Astrocyte (in vitro differentiated cells and primary cell): ENCODE measurements at regions not wholly inside any gene's neighbourhood (a gene's known extent, or its start where the extent isn't known, plus 50 kb on each side); places are given as distances from the start of the nearest gene placed in this dataset.

Source experiments
- DNase-seq: peaks from one replicate; pipeline ENCODE4 v3.0.0-alpha.2; 2010; ENCODE audit warnings: low read depth
- FAIRE-seq: peaks from 2 replicates; lab custom pipeline; 2011; peaks lifted over from hg19 to GRCh38; lab: Jason Lieb, UNC
- H2AFZ ChIP-seq: 2 replicates; pipeline ENCODE4 v1.6.0; 2012; ENCODE audit warnings: low read depth, low read length, inconsistent platforms
- H3K27ac ChIP-seq: 2 replicates; pipeline ENCODE4 v1.5.1; 2011; ENCODE audit warnings: low read depth, low read length, inconsistent platforms
- H3K27me3 ChIP-seq: 2 replicates; pipeline ENCODE4 v1.6.0; 2011; ENCODE audit warnings: low read length, inconsistent platforms; ENCODE audit not compliant: insufficient read depth
- H3K36me3 ChIP-seq: 2 replicates; pipeline ENCODE4 v1.5.1; 2011; ENCODE audit warnings: low read length, inconsistent platforms; ENCODE audit not compliant: insufficient read depth
- H3K4me1 ChIP-seq: 2 replicates; pipeline ENCODE4 v1.5.1; 2011; ENCODE audit warnings: low read length, inconsistent platforms; ENCODE audit not compliant: insufficient read depth
- H3K4me2 ChIP-seq: 2 replicates; pipeline ENCODE4 v1.6.0; 2012; ENCODE audit warnings: low read length, inconsistent platforms
- H3K4me3 ChIP-seq: 2 replicates; pipeline ENCODE4 v1.5.1; 2011; ENCODE audit warnings: low read depth, mild to moderate bottlenecking, low read length, inconsistent platforms; ENCODE audit not compliant: insufficient read depth
- H3K79me2 ChIP-seq: 2 replicates; pipeline ENCODE4 v1.6.0; 2012; ENCODE audit warnings: mild to moderate bottlenecking, low read length, inconsistent platforms; ENCODE audit not compliant: insufficient read depth
- H3K9ac ChIP-seq: 2 replicates; pipeline ENCODE4 v1.6.0; 2012; ENCODE audit warnings: mild to moderate bottlenecking, low read length, inconsistent platforms
- H3K9me3 ChIP-seq: 2 replicates; pipeline ENCODE4 v1.5.1; 2012; ENCODE audit warnings: low read depth, mild to moderate bottlenecking, low read length, inconsistent platforms; ENCODE audit not compliant: insufficient read depth
- H4K20me1 ChIP-seq: 2 replicates; pipeline ENCODE4 v1.6.0; 2012; ENCODE audit warnings: low read length, inconsistent platforms; ENCODE audit not compliant: insufficient read depth
- H3K27ac Mint-ChIP-seq: one replicate; pipeline ENCODE4 v1.8.0; 2021; ENCODE audit warnings: mild to moderate bottlenecking, mixed read lengths; ENCODE audit not compliant: unreplicated experiment
- H3K27me3 Mint-ChIP-seq: one replicate; pipeline ENCODE4 v1.8.0; 2021; ENCODE audit warnings: low read depth, mixed read lengths; ENCODE audit not compliant: unreplicated experiment
- H3K36me3 Mint-ChIP-seq: one replicate; pipeline ENCODE4 v1.8.0; 2021; ENCODE audit warnings: low read depth, mixed read lengths; ENCODE audit not compliant: unreplicated experiment
- H3K4me1 Mint-ChIP-seq: one replicate; pipeline ENCODE4 v1.8.0; 2021; ENCODE audit warnings: low read depth, mixed read lengths; ENCODE audit not compliant: unreplicated experiment
- H3K4me3 Mint-ChIP-seq: one replicate; pipeline ENCODE4 v1.8.0; 2021; ENCODE audit warnings: mild to moderate bottlenecking, moderate library complexity, mixed read lengths; ENCODE audit not compliant: unreplicated experiment
- H3K9me3 Mint-ChIP-seq: one replicate; pipeline ENCODE4 v1.8.0; 2021; ENCODE audit warnings: mild to moderate bottlenecking, mixed read lengths; ENCODE audit not compliant: unreplicated experiment
- EZH2 ChIP-seq: IDR thresholded peaks from 2 replicates; pipeline ENCODE4 v1.6.1; 2012; ENCODE audit warnings: mild to moderate bottlenecking, low read length, inconsistent platforms; ENCODE audit not compliant: insufficient read depth
- TF ChIP-seq, protein P1 (sequence below): IDR thresholded peaks from 2 replicates; pipeline ENCODE4 v1.5.1; 2011; ENCODE audit warnings: low read depth, mild to moderate bottlenecking, inconsistent platforms, low read length, moderate library complexity; ENCODE audit not compliant: insufficient read depth

DNA sequence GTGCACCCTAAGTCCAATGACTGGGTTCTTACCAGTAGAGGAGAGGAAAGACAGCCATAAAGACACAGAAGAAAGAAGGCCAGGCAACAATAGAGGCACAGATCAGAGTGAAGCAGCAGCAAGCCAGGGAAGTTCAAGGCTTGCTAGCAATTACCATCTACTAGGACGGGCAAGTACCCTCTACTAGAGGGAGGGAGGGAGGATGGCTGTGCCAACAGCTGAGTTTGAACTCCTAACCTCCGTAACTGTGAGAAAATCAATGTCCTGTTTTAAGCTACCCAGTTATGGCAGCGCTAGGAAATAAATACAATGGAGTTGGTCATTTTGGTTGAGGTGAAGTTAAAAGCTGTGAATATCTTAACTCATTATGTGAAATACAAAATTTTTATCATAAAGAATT is 991.8 kb upstream of the CTNND2 start:
- TF ChIP-seq, protein P1, sequence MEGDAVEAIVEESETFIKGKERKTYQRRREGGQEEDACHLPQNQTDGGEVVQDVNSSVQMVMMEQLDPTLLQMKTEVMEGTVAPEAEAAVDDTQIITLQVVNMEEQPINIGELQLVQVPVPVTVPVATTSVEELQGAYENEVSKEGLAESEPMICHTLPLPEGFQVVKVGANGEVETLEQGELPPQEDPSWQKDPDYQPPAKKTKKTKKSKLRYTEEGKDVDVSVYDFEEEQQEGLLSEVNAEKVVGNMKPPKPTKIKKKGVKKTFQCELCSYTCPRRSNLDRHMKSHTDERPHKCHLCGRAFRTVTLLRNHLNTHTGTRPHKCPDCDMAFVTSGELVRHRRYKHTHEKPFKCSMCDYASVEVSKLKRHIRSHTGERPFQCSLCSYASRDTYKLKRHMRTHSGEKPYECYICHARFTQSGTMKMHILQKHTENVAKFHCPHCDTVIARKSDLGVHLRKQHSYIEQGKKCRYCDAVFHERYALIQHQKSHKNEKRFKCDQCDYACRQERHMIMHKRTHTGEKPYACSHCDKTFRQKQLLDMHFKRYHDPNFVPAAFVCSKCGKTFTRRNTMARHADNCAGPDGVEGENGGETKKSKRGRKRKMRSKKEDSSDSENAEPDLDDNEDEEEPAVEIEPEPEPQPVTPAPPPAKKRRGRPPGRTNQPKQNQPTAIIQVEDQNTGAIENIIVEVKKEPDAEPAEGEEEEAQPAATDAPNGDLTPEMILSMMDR, result no peak
- no peak for TF ChIP-seq EZH2
- Histone ChIP-seq H3K9me3 (no peaks in the 10 kb centered on the region), H3K79me2 (no peaks in the 10 kb centered on the region), H4K20me1 (no peaks in the 10 kb centered on the region), H3K4me1 (no peaks in the 10 kb centered on the region), H3K9ac (no peak overlapping the region), H3K4me2 (no peak overlapping the region), H3K36me3 (no peaks in the 10 kb centered on the region), H3K4me3 (no peak overlapping the region), H3K27ac (no peak overlapping the region), H3K27me3 (no peaks in the 10 kb centered on the region), H2AFZ (no peak overlapping the region)
- no peaks in the 10 kb centered on the region for H3K27me3 Mint-ChIP-seq
- H3K36me3 Mint-ChIP-seq, result no peaks in the 10 kb centered on the region
- FAIRE-seq, result no peak
- H3K9me3 Mint-ChIP-seq, result no peaks in the 10 kb centered on the region
- no peaks in the 10 kb centered on the region for H3K4me1 Mint-ChIP-seq
- DNase-seq, result no peak
- no peak overlapping the region for H3K27ac Mint-ChIP-seq
- H3K4me3 Mint-ChIP-seq, result no peak overlapping the region

DNA sequence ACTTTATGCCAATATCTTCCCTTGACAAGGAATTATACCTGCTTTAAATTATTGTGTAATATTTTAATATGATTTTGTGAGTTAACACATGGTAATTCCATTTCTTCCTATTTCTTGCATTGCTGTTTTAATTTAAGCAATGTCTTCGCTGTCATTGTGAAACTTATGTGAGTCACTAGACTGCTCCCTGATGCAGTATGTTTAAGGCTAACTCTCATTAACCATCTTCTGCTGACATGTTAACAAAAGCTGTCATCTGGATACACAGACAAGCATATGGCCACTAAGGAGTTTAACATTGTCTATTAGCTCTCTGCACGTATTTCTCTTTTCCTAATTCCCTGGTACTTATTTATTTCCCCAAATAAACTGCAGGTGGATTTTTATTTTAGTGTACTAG is 980.8 kb upstream of the CTNND2 start:
- H4K20me1 ChIP-seq, result no peaks in the 10 kb centered on the region
- no peaks in the 10 kb centered on the region for H3K27me3 ChIP-seq
- H3K79me2 ChIP-seq, result no peaks in the 10 kb centered on the region
- no peaks in the 10 kb centered on the region for H3K4me1 ChIP-seq
- H3K9ac ChIP-seq, result no peak overlapping the region
- H3K36me3 ChIP-seq, result no peaks in the 10 kb centered on the region
- Mint-ChIP-seq H3K27ac (no peak overlapping the region), H3K4me1 (peaks cover 4% of the 10 kb centered on the region), H3K4me3 (no peak overlapping the region), H3K36me3 (no peaks in the 10 kb centered on the region), H3K27me3 (no peaks in the 10 kb centered on the region), H3K9me3 (no peaks in the 10 kb centered on the region)
- no peak for FAIRE-seq
- DNase-seq, result no peak
- TF ChIP-seq EZH2, result no peak
- TF ChIP-seq, protein P1, result no peak
- H3K4me2 ChIP-seq, result no peak overlapping the region
- H3K27ac ChIP-seq, result no peak overlapping the region
- H2AFZ ChIP-seq, result no peak overlapping the region
- no peak overlapping the region for H3K4me3 ChIP-seq
- H3K9me3 ChIP-seq, result no peaks in the 10 kb centered on the region

DNA sequence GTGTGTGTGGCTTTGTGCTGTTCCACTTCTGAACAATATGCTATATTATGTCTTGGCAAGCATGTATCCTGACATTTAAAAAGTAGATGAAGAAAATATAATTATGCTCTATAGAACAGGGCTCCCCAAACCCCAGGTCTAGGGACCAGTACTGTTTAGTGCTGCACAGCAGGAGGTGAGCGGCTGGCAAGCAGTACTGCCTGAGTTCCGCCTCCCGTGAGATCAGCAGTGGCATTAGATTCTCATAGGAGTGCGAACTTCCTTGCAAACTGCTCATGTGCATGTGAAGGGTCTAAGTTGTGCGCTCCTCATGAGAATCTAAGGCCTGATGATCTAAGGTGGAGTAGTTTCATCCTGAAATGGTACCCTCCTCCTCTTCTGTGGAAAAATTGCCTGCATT is 979.1 kb upstream of the CTNND2 start:
- Histone ChIP-seq H2AFZ (no peak overlapping the region), H3K4me3 (no peak overlapping the region), H4K20me1 (no peaks in the 10 kb centered on the region), H3K4me2 (no peak overlapping the region), H3K4me1 (no peaks in the 10 kb centered on the region), H3K27ac (no peak overlapping the region), H3K79me2 (no peaks in the 10 kb centered on the region), H3K9me3 (no peaks in the 10 kb centered on the region), H3K27me3 (no peaks in the 10 kb centered on the region), H3K36me3 (no peaks in the 10 kb centered on the region), H3K9ac (no peak overlapping the region)
- Mint-ChIP-seq H3K27ac (no peak overlapping the region), H3K9me3 (no peaks in the 10 kb centered on the region), H3K27me3 (no peaks in the 10 kb centered on the region), H3K4me1 (peaks cover 4% of the 10 kb centered on the region), H3K36me3 (no peaks in the 10 kb centered on the region), H3K4me3 (no peak overlapping the region)
- DNase-seq, result no peak
- no peak for FAIRE-seq
- no peak for TF ChIP-seq EZH2
- TF ChIP-seq, protein P1, result no peak
